HG02938 (cell line): ENCODE measurements at regions not wholly inside any gene's neighbourhood (a gene's known extent, or its start where the extent isn't known, plus 50 kb on each side); places are given as distances from the start of the nearest gene placed in this dataset.
A peak's percentile ranks its signal among the peaks of the same experiment; 100 is the strongest.
"Not testable (repeated sequence)": the region's sequence is repeated elsewhere in the genome, so short reads cannot be mapped to it uniquely, and the experiment has no call there.

ENCODE experiments used
- ATAC-seq: cut with Tn5 transposase; IDR thresholded peaks from one replicate; pipeline ENCODE4 v1.9.1; 2021; ENCODE audit warnings: mild to moderate bottlenecking, moderate library complexity; ENCODE audit not compliant: unreplicated experiment

- no peak for ATAC-seq
Observed at GRCh38 chr6:140001821-140002341, 627.4 kb upstream of the CITED2 start.

GRCh38 chr6:140001005-140001404, 626.6 kb upstream of the CITED2 start:
- no peak for ATAC-seq

- ATAC-seq = not testable (repeated sequence)
Observed at GRCh38 chr6:139999661-140000060, 625.2 kb upstream of the CITED2 start.

- ATAC-seq = not testable (repeated sequence)
Observed at GRCh38 chr6:139998478-139998877, 624.0 kb upstream of the CITED2 start.

- ATAC-seq = peak; percentile 54
Observed at GRCh38 chr6:139996253-139996834, 621.9 kb upstream of the CITED2 start.

- ATAC-seq = no peak
Observed at GRCh38 chr6:139994998-139995397, 620.5 kb upstream of the CITED2 start.

GRCh38 chr6:139990856-139991465, 616.5 kb upstream of the CITED2 start:
- no peak for ATAC-seq

GRCh38 chr6:139990026-139990686, 615.7 kb upstream of the CITED2 start:
- ATAC-seq = no peak

- no peak for ATAC-seq
Observed at GRCh38 chr6:139988685-139989084, 614.2 kb upstream of the CITED2 start.

- no peak for ATAC-seq
Observed at GRCh38 chr6:139987091-139987490, 612.6 kb upstream of the CITED2 start.

GRCh38 chr6:139985236-139985815, 610.9 kb upstream of the CITED2 start:
- ATAC-seq = no peak

GRCh38 chr6:139984317-139984716, 609.9 kb upstream of the CITED2 start:
- no peak for ATAC-seq

- ATAC-seq = no peak
Observed at GRCh38 chr6:139983555-139984276, 609.3 kb upstream of the CITED2 start.

- ATAC-seq = no peak
Observed at GRCh38 chr6:139982652-139983295, 608.3 kb upstream of the CITED2 start.

GRCh38 chr6:139982195-139982594, 607.7 kb upstream of the CITED2 start:
- ATAC-seq = no peak

- ATAC-seq = no peak
Observed at GRCh38 chr6:139981768-139982181, 607.3 kb upstream of the CITED2 start.

GRCh38 chr6:139981066-139981624, 606.7 kb upstream of the CITED2 start:
- no peak for ATAC-seq

GRCh38 chr6:139980631-139981030, 606.2 kb upstream of the CITED2 start:
- not testable (repeated sequence) for ATAC-seq

GRCh38 chr6:139979021-139979725, 604.7 kb upstream of the CITED2 start:
- ATAC-seq = no peak

- ATAC-seq = no peak
Observed at GRCh38 chr6:139977887-139978332, 603.5 kb upstream of the CITED2 start.
